ENCODE measurements at regions not wholly inside any gene's neighbourhood (a gene's known extent, or its start where the extent isn't known, plus 50 kb on each side); places are given as distances from the start of the nearest gene placed in this dataset.

- Histone ChIP-seq H3K27ac (no peak overlapping the region), H3K4me3 (no peak overlapping the region), H3K27me3 (no peaks in the 10 kb centered on the region), H3K4me1 (no peaks in the 10 kb centered on the region), H3K36me3 (no peaks in the 10 kb centered on the region), H3K9me3 (no peaks in the 10 kb centered on the region)
- DNase-seq: no peak
- TF ChIP-seq POLR2AphosphoS5 (IDR thresholded peaks at IDR 0.05) (no peak), CTCF (IDR thresholded peaks at IDR 0.05) (no peak), POLR2A (IDR thresholded peaks at IDR 0.05) (no peak), EP300 (IDR thresholded peaks at IDR 0.05) (no peak)
- WGBS, 2 donors: 83 to 88% methylated on average over 6 of the region's 6 CpGs
- ATAC-seq (ENCODE audit: low FRiP score in 2 of 2): no peak
These were observed 87.3 kb downstream of the ERCC5 start for GRCh38 chr13:102933122-102933521.

GRCh38 chr13:102932331-102932730 lies 86.5 kb downstream of the ERCC5 start:
- TF ChIP-seq POLR2AphosphoS5 (IDR thresholded peaks at IDR 0.05) (no peak), EP300 (IDR thresholded peaks at IDR 0.05) (no peak), CTCF (IDR thresholded peaks at IDR 0.05) (no peak), POLR2A (IDR thresholded peaks at IDR 0.05) (no peak)
- ATAC-seq (ENCODE audit: low FRiP score in 2 of 2) (no peak), DNase-seq (no peak)
- H3K4me3 ChIP-seq: no peak overlapping the region
- H3K27me3 ChIP-seq: no peaks in the 10 kb centered on the region
- no peak overlapping the region for H3K27ac ChIP-seq
- no peaks in the 10 kb centered on the region for H3K36me3 ChIP-seq
- no peaks in the 10 kb centered on the region for H3K9me3 ChIP-seq
- whole genome bisulfite sequencing, 2 donors: 79 to 96% methylated on average over 4 of the region's 4 CpGs
- no peaks in the 10 kb centered on the region for H3K4me1 ChIP-seq

- Histone ChIP-seq H3K4me1 (no peaks in the 10 kb centered on the region), H3K27me3 (no peaks in the 10 kb centered on the region), H3K27ac (no peak overlapping the region), H3K4me3 (no peak overlapping the region), H3K36me3 (no peaks in the 10 kb centered on the region), H3K9me3 (no peaks in the 10 kb centered on the region)
- TF ChIP-seq EP300 (IDR thresholded peaks at IDR 0.05) (no peak), POLR2A (IDR thresholded peaks at IDR 0.05) (no peak)
- DNase-seq (no peak), ATAC-seq (ENCODE audit: low FRiP score in 2 of 2) (no peak)
- WGBS, 2 donors: 32 to 36% methylated on average over 3 of the region's 3 CpGs
These were observed 84.7 kb downstream of the ERCC5 start for GRCh38 chr13:102930566-102930965.

- Histone ChIP-seq H3K27me3 (no peaks in the 10 kb centered on the region), H3K9me3 (no peaks in the 10 kb centered on the region), H3K27ac (no peak overlapping the region), H3K4me1 (no peaks in the 10 kb centered on the region), H3K36me3 (no peaks in the 10 kb centered on the region), H3K4me3 (no peak overlapping the region)
- ATAC-seq (ENCODE audit: low FRiP score in 2 of 2) (no peak), DNase-seq (no peak)
- 59 to 68% methylated on average over 9 of the region's 9 CpGs for WGBS, 2 donors
- no peak for TF ChIP-seq CTCF (IDR thresholded peaks at IDR 0.05)
These were observed 83.3 kb downstream of the ERCC5 start for GRCh38 chr13:102928941-102929675.
